K562 (cell line): ENCODE measurements at regions not wholly inside any gene's neighbourhood (a gene's known extent, or its start where the extent isn't known, plus 50 kb on each side); places are given as distances from the start of the nearest gene placed in this dataset.

Experiments
- ATAC-seq: fragments of 200-7000 bp; cut with Tn5 transposase; 3 replicates; pipeline ENCODE4 v1.9.1; 2020; ENCODE audit warnings: moderate library complexity
- BruUV-seq: library from RNA; stranded (reverse); fragments of 400-500 nt; replicated peaks from 2 replicates; lab custom pipeline; 2021; lab: Mats Ljungman, UMichigan
- CTCF ChIA-PET: fragments of 300-600 bp; formaldehyde crosslinking; extraction: SDS; loops from one replicate; lab custom pipeline; 2021; ENCODE audit warnings: low intra/inter-chr PET ratio; lab: Yijun Ruan, JAX
- POLR2A ChIA-PET: fragments of 300-600, 350-650 bp; sonication (Branson Sonifier 250); formaldehyde crosslinking; extraction: SDS; loops from one replicate; lab custom pipeline; 2021; ENCODE audit warnings: antibody characterized with exemption, inconsistent platforms; lab: Yijun Ruan, JAX
- DNase-seq, 4 experiments: peaks; one replicate each; pipeline versions ENCODE4 v3.0.0 to v3.0.0-alpha.2; 2011 to 2018; ENCODE audit warnings: low spot score in 3 of 4, mixed read lengths in 3 of 4; ENCODE audit errors: extremely low read depth in 1 of 4
- FAIRE-seq: peaks from 2 replicates; lab custom pipeline; 2011; peaks lifted over from hg19 to GRCh38; lab: Jason Lieb, UNC
- H2AFZ ChIP-seq: 2 replicates; pipeline ENCODE4 v1.6.0; 2011; ENCODE audit warnings: low read depth, low read length, control low read depth, inconsistent platforms
- H3K27ac ChIP-seq: fragments of 200-600 bp; 3 replicates; pipeline ENCODE4 v1.8.0; 2011; ENCODE audit warnings: low read depth, mild to moderate bottlenecking, control low read depth, inconsistent platforms, low read length, moderate library complexity, mixed read lengths; ENCODE audit errors: extremely low read depth
- H3K27me3 ChIP-seq, 2 experiments: fragments of 300-600 bp in 1 of 2; 2 replicates in 1 of 2; 3 replicates in 1 of 2; pipeline versions ENCODE4 v1.6.0 to v1.8.0; 2011; ENCODE audit warnings: inconsistent platforms in 2 of 2, low read length in 2 of 2, mild to moderate bottlenecking in 1 of 2, mixed read lengths in 1 of 2, moderate library complexity in 1 of 2; ENCODE audit not compliant: control insufficient read depth in 2 of 2, insufficient read depth in 2 of 2
- H3K36me3 ChIP-seq: fragments of 300-600 bp; 3 replicates; pipeline ENCODE4 v1.8.0; 2011; ENCODE audit warnings: mild to moderate bottlenecking, low read length, inconsistent platforms; ENCODE audit not compliant: control insufficient read depth, insufficient read depth
- H3K4me1 ChIP-seq, 2 experiments: fragments of 200-600 bp in 1 of 2; replicated peaks in 1 of 2; 2 replicates in 1 of 2; 3 replicates in 1 of 2; pipeline versions ENCODE4 v1.5.1 to v1.8.0; 2011; ENCODE audit warnings: inconsistent platforms in 2 of 2, low read length in 2 of 2, mild to moderate bottlenecking in 1 of 2, mixed read lengths in 1 of 2, moderate library complexity in 1 of 2; ENCODE audit not compliant: control insufficient read depth in 2 of 2, insufficient read depth in 2 of 2
- H3K4me2 ChIP-seq: 2 replicates; pipeline ENCODE4 v1.6.1; 2011; ENCODE audit warnings: low read length, control low read depth, inconsistent platforms, mixed read lengths; ENCODE audit not compliant: insufficient read depth
- H3K4me3 ChIP-seq: fragments of 200-600 bp; sonication (generic), shearing (Covaris generic); 2 replicates; pipeline ENCODE4 v1.5.1; 2016; ENCODE audit warnings: control low read depth, inconsistent platforms
- H3K79me2 ChIP-seq: fragments of 200-600 bp; 3 replicates; pipeline ENCODE4 v1.8.0; 2011; ENCODE audit warnings: low read length, inconsistent platforms; ENCODE audit not compliant: control insufficient read depth, insufficient read depth
- H3K9ac ChIP-seq, 2 experiments: 2 replicates each; pipeline versions ENCODE4 v1.6.0 to v1.6.1; 2011; ENCODE audit warnings: low read depth in 2 of 2, low read length in 2 of 2, control low read depth in 1 of 2, inconsistent platforms in 1 of 2, mild to moderate bottlenecking in 1 of 2, mixed read lengths in 1 of 2; ENCODE audit not compliant: insufficient read depth in 1 of 2
- H3K9me1 ChIP-seq: one replicate; pipeline ENCODE4 v1.6.0; 2011; ENCODE audit warnings: inconsistent platforms, mild to moderate bottlenecking, low read length, moderate library complexity; ENCODE audit not compliant: control insufficient read depth, insufficient read depth
- H3K9me3 ChIP-seq: replicated peaks from 2 replicates; pipeline ENCODE4 v1.5.1; 2011; ENCODE audit warnings: low read depth, low read length, inconsistent platforms; ENCODE audit not compliant: control insufficient read depth, insufficient read depth
- H4K20me1 ChIP-seq: replicated peaks from 2 replicates; pipeline ENCODE4 v1.6.1; 2011; ENCODE audit warnings: low read length, inconsistent platforms, mixed read lengths; ENCODE audit not compliant: control insufficient read depth, insufficient read depth
- KLF16 ChIP-seq: IDR thresholded peaks from 2 replicates; pipeline ENCODE4 v1.6.1; 2016; ENCODE audit warnings: antibody characterized with exemption
- MLX ChIP-seq, 2 experiments: fragments of 450-650 bp in 1 of 2; sonication (generic) in 1 of 2; formaldehyde crosslinking; conservative IDR thresholded peaks; 2 replicates each; pipeline versions ENCODE4 v1.4.0 to v1.8.1; 2020 to 2022; ENCODE audit warnings: mild to moderate bottlenecking in 1 of 2, missing genetic modification reagents in 1 of 2
- NCOR1 ChIP-seq: fragments of 450-650 bp; IDR thresholded peaks from 2 replicates; pipeline ENCODE4 v1.6.1; 2016; ENCODE audit warnings: mild to moderate bottlenecking, moderate library complexity
- POLR2AphosphoS5 ChIP-seq: IDR thresholded peaks from 2 replicates; pipeline ENCODE4 v1.6.1; 2011; ENCODE audit warnings: mild to moderate bottlenecking, low read depth, low read length, moderate library complexity; ENCODE audit not compliant: control insufficient read depth, insufficient read depth
- TCF7 ChIP-seq: sonication (generic); IDR thresholded peaks from 2 replicates; pipeline ENCODE4 v1.6.1; 2016; ENCODE audit warnings: antibody characterized with exemption, borderline replicate concordance
- ZBTB17 ChIP-seq: fragments of 450-650 bp; formaldehyde crosslinking; IDR thresholded peaks from 2 replicates; pipeline ENCODE4 v1.4.0; 2020; ENCODE audit warnings: mild to moderate bottlenecking
- ZKSCAN3 ChIP-seq: fragments of 250-450 bp; sonication (Bioruptor Pico); IDR thresholded peaks from 2 replicates; pipeline ENCODE4 v1.4.0; 2020
- ZNF436 ChIP-seq: fragments of 250-450, 450-650 bp; sonication (Bioruptor Pico); formaldehyde crosslinking; IDR thresholded peaks from 2 replicates; pipeline ENCODE4 v1.7.0; 2020; ENCODE audit warnings: mild to moderate bottlenecking
- ZSCAN29 ChIP-seq: fragments of 450-650 bp; IDR thresholded peaks from 2 replicates; pipeline ENCODE4 v1.6.1; 2017
- WGBS: fragments of 100-300 bp; shearing (Covaris generic); methylation state at CpG from one replicate; pipeline ENCODE4 v1.1.6; 2016; ENCODE audit warnings: low coverage, mixed read lengths; ENCODE audit not compliant: insufficient coverage; ENCODE audit errors: missing lambda C conversion rate; 5-methylcytosine and 5-hydroxymethylcytosine counted together
- in situ Hi-C: fragments of 300-500 bp; cut with MboI; formaldehyde crosslinking; loops from 4 replicates; pipeline ENCODE4 v1.15.0; 2018; ENCODE audit warnings: inconsistent platforms, mixed read lengths
- intact Hi-C: fragments of 100-400 bp; cut with micrococcal nuclease; formaldehyde crosslinking; loops from 2 replicates; pipeline ENCODE4 v1.14.2; 2022

GRCh38 chr7:48839108-48839507 lies 85.2 kb upstream of the CDC14C start:
- Histone ChIP-seq H3K9ac (no peak overlapping the region), H3K9me1 (no peaks in the 10 kb centered on the region), H3K36me3 (no peaks in the 10 kb centered on the region), H3K79me2 (no peaks in the 10 kb centered on the region), H3K4me3 (no peak overlapping the region), H2AFZ (no peak overlapping the region), H3K27ac (no peak overlapping the region), H3K27me3 (no peaks in the 10 kb centered on the region), H3K4me2 (no peak overlapping the region), H4K20me1 (no peaks in the 10 kb centered on the region), H3K4me1 (no peaks in the 10 kb centered on the region), H3K9me3 (0 out of 2 replicates have a peak, but pooled peaks cover 2% of the 10 kb centered on the region)
- no peak for FAIRE-seq
- in situ Hi-C loops (no loop called here), intact Hi-C loops (no loop called here)
- no peak for ATAC-seq
- 0% methylated on average over 5 of the region's 5 CpGs for WGBS
- CTCF ChIA-PET: no interaction called here
- BruUV-seq: no TSS peak
- no peak for TF ChIP-seq ZKSCAN3
- no peak for TF ChIP-seq ZSCAN29
- TF ChIP-seq KLF16: no peak
- no peak for TF ChIP-seq MLX (CRISPR knock-in tag; conservative IDR thresholded peaks at IDR 0.05)
- no peak for TF ChIP-seq NCOR1
- TF ChIP-seq TCF7: no peak
- no peak for TF ChIP-seq ZBTB17 (CRISPR knock-in tag)
- no peak for TF ChIP-seq ZNF436
- no peak for TF ChIP-seq POLR2AphosphoS5
- DNase-seq: no peak
- POLR2A ChIA-PET: no interaction called here
